SK-N-SH (cell line): ENCODE measurements at regions not wholly inside any gene's neighbourhood (a gene's known extent, or its start where the extent isn't known, plus 50 kb on each side); places are given as distances from the start of the nearest gene placed in this dataset.

Experiments
- CTCF ChIA-PET: fragments of 300-600, 350-600 bp; formaldehyde crosslinking; extraction: SDS; loops from one replicate; lab custom pipeline; 2021; lab: Yijun Ruan, JAX
- POLR2A ChIA-PET: fragments of 350-600 bp; sonication (Branson Sonifier 250); formaldehyde crosslinking; extraction: SDS; loops from one replicate; lab custom pipeline; 2020; ENCODE audit warnings: antibody characterized with exemption, inconsistent platforms; lab: Yijun Ruan, JAX
- DNase-seq: peaks from one replicate; pipeline ENCODE4 v3.0.0; 2012
- H2AFZ ChIP-seq: fragments of 200-600 bp; sonication (generic); 2 replicates; pipeline ENCODE4 v1.8.1; 2016; ENCODE audit warnings: antibody characterized with exemption, mild to moderate bottlenecking, low read depth
- H3F3A ChIP-seq: fragments of 200-600 bp; sonication (generic); replicated peaks from 2 replicates; pipeline ENCODE3; 2016; ENCODE audit warnings: antibody characterized with exemption, mild to moderate bottlenecking; ENCODE audit not compliant: insufficient read depth
- H3K27ac ChIP-seq, 2 experiments: fragments of 200-500 bp in 1 of 2; fragments of 200-600 bp in 1 of 2; sonication (Bioruptor generic) in 1 of 2; sonication (generic), shearing (Covaris generic) in 1 of 2; 2 replicates each; pipeline versions ENCODE4 v1.5.1 to v1.6.1; 2014 to 2016; ENCODE audit warnings: low read depth in 2 of 2, inconsistent platforms in 1 of 2, low read length in 1 of 2, mild to moderate bottlenecking in 1 of 2, mixed read lengths in 1 of 2
- H3K27me3 ChIP-seq: fragments of 200-600 bp; sonication (generic), shearing (Covaris generic); 2 replicates; pipeline ENCODE4 v1.6.1; 2016; ENCODE audit warnings: mixed run types; ENCODE audit not compliant: insufficient read depth
- H3K36me3 ChIP-seq, 2 experiments: fragments of 200-500 bp in 1 of 2; fragments of 200-600 bp in 1 of 2; sonication (Bioruptor generic) in 1 of 2; sonication (generic) in 1 of 2; replicated peaks in 1 of 2; 2 replicates each; pipeline versions ENCODE3 to v1.5.1; 2014 to 2016; ENCODE audit warnings: low read length in 1 of 2, mild to moderate bottlenecking in 1 of 2; ENCODE audit not compliant: insufficient read depth in 2 of 2, control insufficient read depth in 1 of 2
- H3K4me1 ChIP-seq, 2 experiments: fragments of 200-500 bp in 1 of 2; fragments of 200-600 bp in 1 of 2; sonication (Bioruptor generic) in 1 of 2; sonication (generic), shearing (Covaris generic) in 1 of 2; 2 replicates each; pipeline versions ENCODE4 v1.5.1 to v1.6.1; 2014 to 2016; ENCODE audit warnings: low read depth in 1 of 2, low read length in 1 of 2, mixed run types in 1 of 2; ENCODE audit not compliant: insufficient read depth in 2 of 2, control insufficient read depth in 1 of 2
- H3K4me2 ChIP-seq: fragments of 200-600 bp; sonication (generic), shearing (Covaris generic); 2 replicates; pipeline ENCODE4 v1.6.1; 2017; ENCODE audit warnings: mixed run types
- H3K4me3 ChIP-seq, 2 experiments: fragments of 200-500 bp in 1 of 2; fragments of 200-600 bp in 1 of 2; sonication (Bioruptor generic) in 1 of 2; sonication (generic), shearing (Covaris generic) in 1 of 2; 2 replicates each; pipeline versions ENCODE4 v1.5.1 to v1.8.1; 2014 to 2016; ENCODE audit warnings: low read depth in 2 of 2, inconsistent platforms in 1 of 2, low read length in 1 of 2, mild to moderate bottlenecking in 1 of 2, mixed read lengths in 1 of 2, moderate library complexity in 1 of 2
- H3K79me2 ChIP-seq: fragments of 200-600 bp; sonication (generic); 2 replicates; pipeline ENCODE4 v1.8.1; 2017; ENCODE audit warnings: mild to moderate bottlenecking; ENCODE audit not compliant: insufficient read depth
- H3K9ac ChIP-seq: fragments of 200-600 bp; sonication (generic); 2 replicates; pipeline ENCODE4 v1.6.1; 2017; ENCODE audit warnings: mixed run types
- H3K9me2 ChIP-seq: fragments of 200-600 bp; sonication (generic); 2 replicates; pipeline ENCODE4 v1.6.1; 2017; ENCODE audit warnings: mixed run types
- H3K9me3 ChIP-seq: fragments of 200-600 bp; sonication (generic); 2 replicates; pipeline ENCODE4 v1.6.1; 2017; ENCODE audit warnings: mixed run types, mild to moderate bottlenecking, moderate library complexity
- H4K20me1 ChIP-seq: fragments of 200-600 bp; sonication (generic); 2 replicates; pipeline ENCODE4 v1.6.1; 2017; ENCODE audit warnings: mild to moderate bottlenecking, mixed run types; ENCODE audit not compliant: insufficient read depth
- CHD2 ChIP-seq: fragments of 150-350 bp; IDR thresholded peaks from 2 replicates; pipeline ENCODE4 v1.6.1; 2018; ENCODE audit warnings: low read length; ENCODE audit not compliant: partially characterized antibody
- FOSL2 ChIP-seq: IDR thresholded peaks from 2 replicates; pipeline ENCODE4 v1.4.0; 2012; ENCODE audit warnings: low read depth, mild to moderate bottlenecking, moderate library complexity, borderline replicate concordance
- FOXM1 ChIP-seq: IDR thresholded peaks from 2 replicates; pipeline ENCODE4 v1.4.0; 2012; ENCODE audit warnings: low read depth, mild to moderate bottlenecking
- GABPA ChIP-seq: IDR thresholded peaks from 2 replicates; pipeline ENCODE4 v1.4.0; 2012; ENCODE audit warnings: low read depth, mild to moderate bottlenecking
- GATA2 ChIP-seq: sonication (generic); formaldehyde crosslinking; IDR thresholded peaks from 2 replicates; pipeline ENCODE4 v1.5.0; 2020; ENCODE audit warnings: mild to moderate bottlenecking, missing genetic modification reagents
- NFIC ChIP-seq: IDR thresholded peaks from 2 replicates; pipeline ENCODE4 v1.4.0; 2012; ENCODE audit warnings: borderline replicate concordance
- NRF1 ChIP-seq: IDR thresholded peaks from 2 replicates; pipeline ENCODE4 v1.6.1; 2012; ENCODE audit warnings: low read depth, mild to moderate bottlenecking, low read length
- RCOR1 ChIP-seq: fragments of 150-350 bp; IDR thresholded peaks from 2 replicates; pipeline ENCODE4 v1.6.1; 2017; ENCODE audit warnings: antibody characterized with exemption, low read length
- SIN3A ChIP-seq: IDR thresholded peaks from 2 replicates; pipeline ENCODE4 v1.6.1; 2012; ENCODE audit warnings: low read depth, mild to moderate bottlenecking, low read length, moderate library complexity, borderline replicate concordance
- TCF12 ChIP-seq: IDR thresholded peaks from 2 replicates; pipeline ENCODE4 v1.4.0; 2012
- WGBS: methylation state at CpG from one replicate; pipeline ENCODE4 v1.1.6; 2017; ENCODE audit warnings: low lambda C conversion rate; 5-methylcytosine and 5-hydroxymethylcytosine counted together
- TF ChIP-seq, protein P1 (sequence below): IDR thresholded peaks from 2 replicates; pipeline ENCODE4 v1.4.0; 2012; ENCODE audit warnings: low read depth, borderline replicate concordance
- TF ChIP-seq, protein P2 (sequence below): IDR thresholded peaks from 2 replicates; pipeline ENCODE4; 2012
- TF ChIP-seq, protein P3 (sequence below): IDR thresholded peaks from 2 replicates; pipeline ENCODE4 v1.4.0; 2012; ENCODE audit warnings: low read depth, borderline replicate concordance
- TF ChIP-seq, protein P4 (sequence below): fragments of 150-350 bp; IDR thresholded peaks from 2 replicates; pipeline ENCODE4 v1.6.1; 2017; ENCODE audit warnings: antibody characterized with exemption, low read length, low read depth, borderline replicate concordance
- TF ChIP-seq, protein P5 (sequence below): fragments of 150-350 bp; IDR thresholded peaks from 2 replicates; pipeline ENCODE4 v1.6.1; 2016; ENCODE audit warnings: mild to moderate bottlenecking, low read depth, low read length

DNA sequence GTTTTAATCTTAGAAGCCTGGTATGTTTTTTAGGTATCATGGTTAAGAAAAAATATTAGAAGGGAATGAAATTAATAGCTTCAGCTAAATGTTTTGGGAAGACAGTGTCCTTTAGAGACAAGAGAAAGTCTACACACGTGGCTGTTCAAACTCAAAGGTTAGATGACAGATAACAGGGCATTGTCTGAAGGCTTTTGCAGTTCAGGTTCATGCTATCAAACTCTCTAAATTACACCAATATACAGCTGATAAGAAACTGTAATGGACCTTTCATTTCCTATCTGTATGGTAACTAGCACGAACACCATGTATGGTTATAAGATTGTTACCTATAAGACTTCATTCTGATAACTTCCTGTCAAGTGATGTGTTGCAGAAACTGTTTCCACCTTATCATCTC is 240.6 kb upstream of the MEF2C start:
- Histone ChIP-seq H3K4me1 (no peaks in the 10 kb centered on the region; a peak in 1 of 4 replicates), H2AFZ (no peak overlapping the region), H3K79me2 (no peaks in the 10 kb centered on the region), H3F3A (no peaks in the 10 kb centered on the region), H3K27me3 (no peaks in the 10 kb centered on the region), H3K36me3 (no peaks in the 10 kb centered on the region), H3K9me3 (no peaks in the 10 kb centered on the region), H3K27ac (no peak overlapping the region), H3K9ac (no peak overlapping the region), H3K4me3 (no peak overlapping the region), H4K20me1 (no peaks in the 10 kb centered on the region), H3K4me2 (no peak overlapping the region), H3K9me2 (no peaks in the 10 kb centered on the region)
- POLR2A ChIA-PET: no interaction called here
- CTCF ChIA-PET: no interaction called here
- TF ChIP-seq, protein P1, sequence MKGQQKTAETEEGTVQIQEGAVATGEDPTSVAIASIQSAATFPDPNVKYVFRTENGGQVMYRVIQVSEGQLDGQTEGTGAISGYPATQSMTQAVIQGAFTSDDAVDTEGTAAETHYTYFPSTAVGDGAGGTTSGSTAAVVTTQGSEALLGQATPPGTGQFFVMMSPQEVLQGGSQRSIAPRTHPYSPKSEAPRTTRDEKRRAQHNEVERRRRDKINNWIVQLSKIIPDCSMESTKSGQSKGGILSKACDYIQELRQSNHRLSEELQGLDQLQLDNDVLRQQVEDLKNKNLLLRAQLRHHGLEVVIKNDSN: no peak
- TF ChIP-seq GATA2 (CRISPR knock-in tag): peak; percentile 52
- no peak for TF ChIP-seq FOSL2
- no peak for TF ChIP-seq RCOR1
- TF ChIP-seq, protein P2, sequence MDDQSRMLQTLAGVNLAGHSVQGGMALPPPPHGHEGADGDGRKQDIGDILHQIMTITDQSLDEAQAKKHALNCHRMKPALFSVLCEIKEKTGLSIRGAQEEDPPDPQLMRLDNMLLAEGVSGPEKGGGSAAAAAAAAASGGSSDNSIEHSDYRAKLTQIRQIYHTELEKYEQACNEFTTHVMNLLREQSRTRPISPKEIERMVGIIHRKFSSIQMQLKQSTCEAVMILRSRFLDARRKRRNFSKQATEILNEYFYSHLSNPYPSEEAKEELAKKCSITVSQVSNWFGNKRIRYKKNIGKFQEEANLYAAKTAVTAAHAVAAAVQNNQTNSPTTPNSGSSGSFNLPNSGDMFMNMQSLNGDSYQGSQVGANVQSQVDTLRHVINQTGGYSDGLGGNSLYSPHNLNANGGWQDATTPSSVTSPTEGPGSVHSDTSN: no peak
- no peak for TF ChIP-seq GABPA
- 33% methylated on average over 2 of the region's 2 CpGs for WGBS
- DNase-seq: no peak

DNA sequence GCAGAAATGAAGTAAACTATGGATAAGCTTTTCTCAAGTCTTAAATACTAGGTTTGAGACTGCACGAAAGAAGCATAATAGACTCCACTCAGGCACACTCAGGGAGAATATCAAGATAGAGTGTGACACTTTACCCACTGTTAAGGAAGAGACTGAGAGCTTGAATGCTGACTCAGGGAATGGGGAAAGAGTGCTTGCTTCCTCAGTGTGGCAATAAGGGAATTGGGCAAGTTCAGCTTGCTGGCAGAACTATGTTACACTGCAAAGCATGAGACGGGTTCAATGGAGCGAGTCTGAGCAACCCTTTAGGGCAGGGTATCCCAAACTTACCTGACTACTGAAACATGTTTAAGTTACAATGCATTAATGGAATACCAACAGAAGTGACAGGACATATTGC is 237.7 kb upstream of the MEF2C start:
- Histone ChIP-seq H3K27me3 (no peaks in the 10 kb centered on the region), H3K36me3 (no peaks in the 10 kb centered on the region), H3K4me2 (no peak overlapping the region), H3K79me2 (no peaks in the 10 kb centered on the region), H3K9me3 (no peaks in the 10 kb centered on the region), H3K4me1 (no peaks in the 10 kb centered on the region; a peak in 2 of 4 replicates), H3K9ac (no peak overlapping the region), H3K27ac (no peak overlapping the region), H3K4me3 (no peak overlapping the region), H3F3A (no peaks in the 10 kb centered on the region), H2AFZ (no peak overlapping the region), H3K9me2 (no peaks in the 10 kb centered on the region), H4K20me1 (no peaks in the 10 kb centered on the region)
- CTCF ChIA-PET: interaction anchor here (0.6 to 0.9 kb wide), 2 partner anchors 392 to 1833 kb away, joined by 3 read pairs; no protein-coding TSS in a partner anchor
- DNase-seq: no peak
- POLR2A ChIA-PET: no interaction called here
- no peak for TF ChIP-seq NRF1
- no peak for TF ChIP-seq TCF12
- TF ChIP-seq FOXM1: no peak
- TF ChIP-seq, protein P3, sequence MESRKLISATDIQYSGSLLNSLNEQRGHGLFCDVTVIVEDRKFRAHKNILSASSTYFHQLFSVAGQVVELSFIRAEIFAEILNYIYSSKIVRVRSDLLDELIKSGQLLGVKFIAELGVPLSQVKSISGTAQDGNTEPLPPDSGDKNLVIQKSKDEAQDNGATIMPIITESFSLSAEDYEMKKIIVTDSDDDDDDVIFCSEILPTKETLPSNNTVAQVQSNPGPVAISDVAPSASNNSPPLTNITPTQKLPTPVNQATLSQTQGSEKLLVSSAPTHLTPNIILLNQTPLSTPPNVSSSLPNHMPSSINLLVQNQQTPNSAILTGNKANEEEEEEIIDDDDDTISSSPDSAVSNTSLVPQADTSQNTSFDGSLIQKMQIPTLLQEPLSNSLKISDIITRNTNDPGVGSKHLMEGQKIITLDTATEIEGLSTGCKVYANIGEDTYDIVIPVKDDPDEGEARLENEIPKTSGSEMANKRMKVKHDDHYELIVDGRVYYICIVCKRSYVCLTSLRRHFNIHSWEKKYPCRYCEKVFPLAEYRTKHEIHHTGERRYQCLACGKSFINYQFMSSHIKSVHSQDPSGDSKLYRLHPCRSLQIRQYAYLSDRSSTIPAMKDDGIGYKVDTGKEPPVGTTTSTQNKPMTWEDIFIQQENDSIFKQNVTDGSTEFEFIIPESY: no peak
- TF ChIP-seq, protein P2: no peak
- TF ChIP-seq, protein P4, sequence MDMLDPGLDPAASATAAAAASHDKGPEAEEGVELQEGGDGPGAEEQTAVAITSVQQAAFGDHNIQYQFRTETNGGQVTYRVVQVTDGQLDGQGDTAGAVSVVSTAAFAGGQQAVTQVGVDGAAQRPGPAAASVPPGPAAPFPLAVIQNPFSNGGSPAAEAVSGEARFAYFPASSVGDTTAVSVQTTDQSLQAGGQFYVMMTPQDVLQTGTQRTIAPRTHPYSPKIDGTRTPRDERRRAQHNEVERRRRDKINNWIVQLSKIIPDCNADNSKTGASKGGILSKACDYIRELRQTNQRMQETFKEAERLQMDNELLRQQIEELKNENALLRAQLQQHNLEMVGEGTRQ: no peak
- TF ChIP-seq, protein P5, sequence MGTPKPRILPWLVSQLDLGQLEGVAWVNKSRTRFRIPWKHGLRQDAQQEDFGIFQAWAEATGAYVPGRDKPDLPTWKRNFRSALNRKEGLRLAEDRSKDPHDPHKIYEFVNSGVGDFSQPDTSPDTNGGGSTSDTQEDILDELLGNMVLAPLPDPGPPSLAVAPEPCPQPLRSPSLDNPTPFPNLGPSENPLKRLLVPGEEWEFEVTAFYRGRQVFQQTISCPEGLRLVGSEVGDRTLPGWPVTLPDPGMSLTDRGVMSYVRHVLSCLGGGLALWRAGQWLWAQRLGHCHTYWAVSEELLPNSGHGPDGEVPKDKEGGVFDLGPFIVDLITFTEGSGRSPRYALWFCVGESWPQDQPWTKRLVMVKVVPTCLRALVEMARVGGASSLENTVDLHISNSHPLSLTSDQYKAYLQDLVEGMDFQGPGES: no peak
- no peak for TF ChIP-seq GATA2 (CRISPR knock-in tag)
- no peak for TF ChIP-seq NFIC
- no peak for TF ChIP-seq CHD2
- TF ChIP-seq SIN3A: no peak
- 66% methylated on average over 3 of the region's 3 CpGs for WGBS
